HG02885 (cell line): ENCODE measurements at regions not wholly inside any gene's neighbourhood (a gene's known extent, or its start where the extent isn't known, plus 50 kb on each side); places are given as distances from the start of the nearest gene placed in this dataset.
"Not testable (repeated sequence)": the region's sequence is repeated elsewhere in the genome, so short reads cannot be mapped to it uniquely, and the experiment has no call there.

Experiments used
- ATAC-seq: cut with Tn5 transposase; IDR thresholded peaks from one replicate; pipeline ENCODE4 v1.9.1; 2021; ENCODE audit warnings: mild to moderate bottlenecking; ENCODE audit not compliant: unreplicated experiment, poor library complexity

DNA sequence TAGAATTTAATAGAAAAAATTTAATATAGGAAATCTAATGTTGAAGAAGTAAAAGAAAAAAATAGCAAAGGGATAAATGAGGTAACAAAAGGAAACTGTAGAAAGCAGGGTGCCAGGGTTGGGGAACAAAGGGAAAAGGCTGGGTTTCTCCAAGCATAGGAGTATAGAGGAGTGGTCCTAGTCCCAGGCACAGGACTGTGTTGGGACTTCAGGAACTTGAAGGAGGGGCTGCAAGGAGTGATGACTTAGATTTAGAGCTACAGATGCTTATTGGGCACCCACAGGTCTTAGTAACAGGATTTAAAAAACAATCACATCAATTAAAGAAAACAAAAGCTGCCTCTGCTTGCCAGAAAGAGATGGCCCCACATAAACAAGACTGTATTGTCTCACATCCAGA lies 396.5 kb upstream of the TNC start:
- ATAC-seq = no peak

DNA sequence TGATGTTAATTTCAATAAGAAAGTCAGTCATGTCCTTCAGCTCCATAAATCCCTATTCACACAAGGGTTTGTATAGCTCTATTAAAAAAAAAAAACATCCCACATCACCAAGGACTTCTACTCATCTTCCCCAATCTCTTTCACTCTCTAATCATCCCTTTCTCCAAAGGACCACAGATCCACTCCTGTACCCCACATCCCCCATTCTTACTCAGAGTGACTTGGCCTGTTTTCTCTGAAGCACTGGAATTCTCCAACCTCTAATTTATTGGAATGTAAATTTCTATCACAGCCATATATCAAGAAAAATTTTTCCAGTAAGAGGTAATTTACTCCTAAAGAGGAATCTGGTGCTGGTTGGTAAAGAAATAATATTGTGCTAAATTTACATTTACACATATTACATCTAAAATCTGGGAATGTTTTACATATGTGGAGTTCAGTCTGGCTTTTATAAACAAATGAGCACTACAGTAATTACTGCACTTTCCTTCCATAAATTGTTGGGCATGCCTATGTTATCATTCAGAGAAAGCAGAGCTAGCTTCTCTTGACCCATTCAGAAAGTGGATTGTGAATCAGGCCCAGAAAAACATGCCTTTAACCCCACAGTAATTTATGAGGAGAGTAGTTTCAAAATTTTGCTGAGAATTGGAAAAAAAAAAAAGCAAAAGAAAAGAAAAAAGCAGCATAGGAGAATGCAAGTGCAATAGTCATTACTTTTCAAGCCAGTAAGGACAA lies 399.5 kb upstream of the TNC start:
- no peak for ATAC-seq

DNA sequence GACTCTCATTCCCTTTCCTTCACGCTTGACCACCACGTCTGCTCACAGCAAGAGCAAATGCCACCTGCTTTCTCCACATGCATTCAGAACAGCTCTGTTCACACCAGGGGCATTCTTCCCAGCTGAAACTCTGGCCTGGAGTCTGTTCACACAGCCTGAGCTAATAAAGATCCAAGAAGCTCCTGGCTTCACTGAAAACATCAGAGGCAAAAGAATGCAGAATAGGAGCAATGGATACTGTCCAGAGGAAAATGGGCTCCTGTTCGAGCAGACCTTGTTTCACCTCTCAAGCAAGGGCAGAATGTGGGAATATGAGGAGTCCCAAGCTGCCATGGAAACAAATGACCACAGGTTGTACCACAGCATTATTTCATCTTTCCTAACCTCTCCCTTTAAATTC lies 402.7 kb upstream of the TNC start:
- no peak for ATAC-seq

DNA sequence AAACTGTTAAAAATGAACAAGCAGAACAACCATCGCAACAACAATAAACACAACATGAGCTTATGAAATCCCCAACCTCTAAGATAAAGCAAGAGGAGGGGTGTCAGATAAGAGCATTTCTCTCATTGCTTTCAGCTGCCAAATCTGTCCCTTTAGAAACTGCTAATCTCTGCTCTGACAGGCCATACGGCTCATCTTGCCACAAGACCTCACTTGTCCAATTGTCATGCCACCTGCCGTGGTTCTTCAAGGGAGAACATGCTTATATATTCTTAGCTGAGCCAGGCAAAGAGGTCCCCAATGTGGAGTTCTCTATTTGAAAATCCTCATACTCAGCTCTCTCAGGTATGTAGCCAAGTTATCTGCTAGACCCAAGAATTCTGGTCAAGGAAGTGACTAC lies 405.0 kb upstream of the TNC start:
- ATAC-seq = no peak

DNA sequence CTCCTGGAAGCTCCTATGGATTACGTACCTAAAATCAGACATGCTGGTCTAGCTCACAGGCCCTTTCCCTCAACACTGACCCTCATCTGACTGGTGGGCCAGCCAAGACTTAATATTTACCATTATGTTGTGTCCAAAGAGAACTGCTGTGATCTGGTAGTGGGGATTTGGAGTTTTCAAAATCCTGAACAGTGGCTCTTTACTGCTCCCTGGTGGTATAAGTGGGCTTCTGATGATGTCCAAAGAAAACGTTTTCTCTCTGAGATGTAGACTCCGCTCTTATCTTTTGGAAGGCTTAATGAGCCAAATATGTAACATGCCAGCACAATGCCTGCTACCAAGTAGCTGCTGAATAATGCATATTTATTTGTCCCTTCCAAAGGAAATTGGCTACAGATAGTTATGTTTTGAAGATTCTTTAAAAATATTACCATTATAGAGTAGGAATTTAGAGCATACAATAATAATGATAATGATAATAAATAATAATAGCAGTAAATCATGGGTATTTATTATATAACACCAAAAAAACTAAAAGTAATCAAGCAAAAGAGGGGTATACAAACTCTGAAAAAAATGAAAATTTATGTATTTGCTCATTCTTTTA lies 406.6 kb upstream of the TNC start:
- peak; percentile 51 for ATAC-seq

DNA sequence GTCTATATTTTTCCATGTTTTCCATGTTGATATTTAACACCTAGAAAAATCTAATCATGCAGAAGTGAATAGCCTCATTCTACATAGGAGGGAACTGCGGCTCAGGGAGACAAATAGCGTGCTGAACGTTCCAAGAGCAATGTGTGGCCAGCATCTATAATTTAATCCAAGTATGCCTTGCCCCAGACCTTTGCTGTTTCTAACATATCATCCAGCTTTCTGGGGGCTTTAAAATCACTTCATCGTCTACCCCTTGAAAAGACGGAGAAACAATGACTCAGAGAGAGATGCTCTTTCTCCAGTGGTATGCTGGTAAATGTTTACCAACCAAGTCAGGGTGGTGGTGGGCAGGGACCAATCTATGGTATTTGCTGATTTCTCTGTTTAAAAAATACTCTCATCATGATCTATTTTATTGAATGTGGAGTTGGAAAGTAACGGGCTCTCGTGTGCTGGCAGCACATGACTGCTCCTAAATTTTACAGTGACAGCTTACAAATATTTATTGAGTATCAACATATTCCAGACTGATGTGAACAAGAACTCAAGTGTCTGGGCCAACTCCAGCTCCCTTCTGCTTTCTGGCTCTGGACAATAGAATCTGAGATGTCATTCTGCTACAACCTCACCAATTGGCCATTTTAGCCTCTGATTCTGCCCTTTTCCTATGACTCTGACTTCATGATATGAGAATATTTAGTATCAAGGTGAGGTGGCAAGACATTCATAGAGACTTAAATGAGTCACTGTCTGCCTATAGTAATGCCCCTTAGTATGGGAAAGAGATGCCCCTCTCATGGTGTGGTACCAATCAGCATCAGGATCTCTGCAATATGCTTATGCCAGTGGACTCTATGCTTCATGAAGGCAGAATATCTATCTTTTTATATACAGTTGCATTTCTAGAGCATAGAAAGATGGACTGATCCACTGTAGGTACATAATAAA lies 407.4 kb upstream of the TNC start:
- no peak for ATAC-seq

DNA sequence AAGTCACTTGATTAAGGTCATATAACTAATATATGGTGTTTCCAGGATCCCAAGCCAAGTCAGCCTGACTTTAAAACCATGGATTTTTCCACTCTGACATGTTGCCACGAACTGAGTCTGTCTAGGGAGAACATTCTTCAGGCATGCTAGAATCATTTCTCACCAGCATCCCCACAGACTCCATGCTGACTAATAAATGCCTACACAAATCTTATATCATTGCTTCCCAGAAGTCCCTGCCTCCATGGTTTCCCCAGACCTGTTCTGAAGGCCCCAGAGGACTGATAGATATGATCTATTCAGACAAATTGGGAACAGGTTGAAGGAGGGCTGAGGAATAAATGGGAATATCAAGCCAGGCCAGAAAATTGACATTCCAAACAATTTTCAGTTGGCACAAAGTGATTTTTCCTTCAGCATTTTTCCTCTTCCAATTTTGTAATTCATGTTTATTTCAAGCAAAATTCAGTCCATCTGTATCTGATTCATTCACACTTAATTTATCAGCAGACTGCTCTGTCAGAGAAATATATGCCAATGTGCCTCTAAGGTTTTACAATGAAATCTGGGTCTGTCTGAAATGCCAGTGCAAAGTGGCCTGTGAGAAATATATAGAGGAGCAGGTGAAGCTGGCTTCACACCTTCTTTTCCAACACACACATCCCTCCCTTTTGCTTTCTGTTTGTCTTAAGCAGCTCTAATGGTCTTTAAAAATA lies 413.6 kb upstream of the TNC start:
- ATAC-seq = no peak

DNA sequence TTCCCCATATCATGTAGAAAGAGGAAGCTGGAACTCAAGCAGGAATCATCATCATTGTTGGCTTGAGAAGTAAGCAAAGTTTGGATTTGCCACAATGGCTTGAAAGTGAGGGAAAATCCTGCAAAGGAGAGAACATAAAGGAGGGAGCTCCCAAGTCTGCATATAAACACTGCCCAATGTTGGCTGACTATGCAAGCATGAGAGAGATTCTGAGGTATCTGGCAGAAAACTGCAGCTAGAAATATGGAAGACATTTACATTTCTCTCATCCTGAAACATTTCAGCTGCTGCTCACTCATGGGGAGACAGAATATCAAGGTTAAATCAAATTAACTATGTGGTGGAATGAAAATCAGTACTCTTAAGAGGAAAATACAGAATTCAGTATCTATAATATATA lies 415.6 kb upstream of the TNC start:
- ATAC-seq = no peak

DNA sequence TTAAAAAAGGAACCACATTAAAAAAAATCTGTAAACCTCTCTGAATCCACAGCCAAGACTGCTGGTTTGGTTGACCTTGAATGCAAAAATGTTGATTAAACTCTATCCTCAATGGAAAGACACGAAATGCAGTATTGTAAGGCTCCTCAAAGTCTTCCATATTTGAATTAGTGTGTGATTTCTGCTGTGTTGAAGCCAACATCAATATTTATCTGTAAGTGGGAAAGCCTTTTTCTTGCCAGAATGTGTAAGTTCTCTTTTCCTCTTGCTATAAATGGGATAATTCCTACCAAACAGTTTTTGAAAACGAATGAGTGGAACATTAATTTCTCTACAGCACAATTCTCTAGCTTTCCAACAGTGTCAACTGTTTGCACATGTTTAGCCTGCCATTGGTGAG lies 422.1 kb upstream of the TNC start:
- no peak for ATAC-seq

DNA sequence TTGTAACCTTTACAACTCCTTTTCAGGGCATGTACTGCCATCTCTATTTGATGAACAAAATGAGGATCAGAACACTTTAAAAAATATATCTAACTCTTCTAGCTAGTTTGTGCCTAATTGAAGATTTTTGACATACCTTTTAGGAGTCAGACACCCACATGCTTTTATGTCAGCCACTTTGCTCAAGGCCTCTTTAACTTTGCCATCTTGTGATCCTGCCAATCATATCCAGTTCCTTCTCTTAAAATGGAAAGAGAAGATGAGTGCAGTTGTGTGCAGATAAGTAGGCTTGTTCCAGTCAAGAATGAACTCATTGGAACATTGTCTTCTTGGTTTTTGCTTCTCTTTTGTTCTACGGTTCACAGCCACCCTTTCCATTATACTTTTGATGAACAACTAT lies 425.6 kb upstream of the TNC start:
- no peak for ATAC-seq

DNA sequence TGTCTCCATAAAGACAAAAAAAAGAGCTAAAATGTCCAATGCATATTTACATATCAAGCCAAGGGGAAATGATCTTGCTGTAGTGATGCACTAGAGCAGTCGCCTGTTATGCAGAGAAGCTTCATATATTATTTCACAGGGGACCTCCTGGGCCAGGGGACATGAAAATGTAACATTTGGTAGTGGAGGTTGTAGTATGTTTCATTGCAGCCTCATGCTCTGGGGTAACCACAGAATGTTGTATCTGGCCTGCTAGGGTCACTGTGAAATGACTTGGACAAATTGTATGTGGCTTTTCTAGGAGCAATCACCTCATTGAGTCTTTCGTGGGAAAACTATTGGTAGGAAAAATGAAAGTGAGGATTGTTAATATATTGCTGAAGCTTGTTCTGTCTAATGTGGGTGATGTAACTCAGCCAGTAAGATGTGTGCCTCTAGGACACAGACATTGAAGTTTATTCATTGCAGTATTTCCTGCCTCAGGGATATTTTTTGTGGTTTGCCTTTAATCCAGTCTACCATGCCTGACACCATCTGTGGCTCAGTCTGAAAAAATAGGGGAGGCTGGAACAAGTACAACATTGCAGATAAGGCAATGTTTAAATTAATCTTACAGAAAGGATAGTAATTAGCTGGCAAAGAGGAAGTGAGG lies 430.8 kb upstream of the TNC start:
- no peak for ATAC-seq

DNA sequence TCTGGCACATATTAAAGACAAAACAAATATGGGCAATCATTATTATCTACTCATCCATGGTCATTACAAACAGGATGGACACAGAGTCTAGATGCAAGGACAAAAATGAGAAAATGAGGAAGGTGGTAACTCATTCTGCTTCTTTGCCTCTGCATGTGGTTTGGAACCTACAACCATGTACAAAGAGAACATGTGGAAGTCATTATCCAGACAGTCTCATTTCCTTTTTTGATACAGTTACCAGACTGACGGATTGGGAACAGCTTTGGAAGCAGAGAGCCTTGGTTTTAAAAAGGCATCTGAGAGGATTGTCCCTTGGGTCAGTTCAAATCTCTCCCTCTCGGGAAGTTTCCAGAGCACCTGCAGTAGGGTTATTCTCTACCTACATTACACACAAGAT lies 433.4 kb upstream of the TNC start:
- no peak for ATAC-seq

DNA sequence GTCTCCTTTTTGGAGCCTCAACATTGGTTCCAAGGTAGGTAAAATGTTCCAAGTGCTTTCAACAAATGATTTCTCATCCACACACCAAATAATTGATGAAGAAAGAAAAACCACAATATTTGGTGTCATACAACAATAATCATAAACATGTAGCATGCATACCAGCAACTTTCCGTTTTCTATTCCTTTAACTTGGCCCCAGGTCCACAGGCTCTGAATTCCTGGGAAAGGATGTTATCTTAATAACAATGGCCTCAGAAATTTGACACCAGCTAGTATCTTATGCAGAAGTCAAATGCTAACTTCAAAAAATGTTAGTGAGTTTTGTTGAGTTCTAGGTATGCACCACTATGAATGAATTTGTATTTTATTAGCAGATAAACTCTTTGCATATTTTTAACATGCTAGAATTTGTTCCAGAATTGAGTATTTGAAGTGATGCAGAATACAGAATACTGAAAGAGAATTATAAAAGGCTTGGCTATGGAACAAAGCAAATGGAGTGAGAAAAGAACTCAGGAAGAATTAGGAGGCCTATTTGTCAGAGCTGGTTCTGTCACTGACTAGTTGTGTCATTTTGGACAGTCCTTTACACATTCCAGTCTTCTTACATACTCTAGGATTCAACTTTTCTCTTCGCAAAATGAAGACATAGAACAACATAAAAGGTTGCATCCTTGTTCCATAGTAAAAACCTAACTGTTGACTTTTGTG lies 435.3 kb upstream of the TNC start:
- no peak for ATAC-seq

DNA sequence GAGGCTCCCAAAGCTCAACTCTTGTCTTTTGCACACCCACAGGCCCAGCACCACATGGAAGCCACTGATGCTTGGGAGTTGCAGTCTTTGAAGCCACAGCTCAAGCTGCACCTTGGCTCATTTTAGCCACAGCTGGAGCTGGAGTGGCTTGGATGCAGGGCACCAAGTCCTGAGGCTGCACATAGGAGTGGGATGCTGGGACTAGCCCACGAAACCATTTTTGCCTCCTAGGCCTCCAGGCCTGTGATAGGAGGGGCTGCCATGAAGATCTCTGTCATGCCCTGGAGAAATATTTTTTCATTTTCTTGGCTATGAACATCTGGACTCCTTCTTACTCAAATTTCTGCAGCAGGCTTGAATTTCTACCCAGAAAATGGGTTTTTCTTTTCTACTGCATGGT lies 438.5 kb upstream of the TNC start:
- ATAC-seq = no peak

DNA sequence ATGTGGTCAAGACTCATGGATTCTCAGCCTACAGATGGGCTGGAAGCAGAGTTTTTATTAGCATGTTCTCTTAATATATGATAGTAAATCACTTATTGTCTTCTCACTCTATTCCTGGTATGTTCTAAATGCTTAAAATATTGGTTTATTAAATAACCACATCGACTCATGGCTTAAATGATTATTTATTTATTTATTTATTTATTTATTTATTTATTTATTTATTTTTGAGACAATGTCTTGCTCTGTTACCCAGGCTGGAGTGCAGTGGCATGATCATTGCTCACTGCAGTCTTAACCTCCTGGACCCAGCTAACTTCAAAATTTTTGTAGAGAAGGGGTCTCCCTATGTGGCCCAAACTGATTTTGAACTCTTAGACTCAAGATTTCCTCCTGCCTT lies 457.2 kb upstream of the TNC start:
- no peak for ATAC-seq

DNA sequence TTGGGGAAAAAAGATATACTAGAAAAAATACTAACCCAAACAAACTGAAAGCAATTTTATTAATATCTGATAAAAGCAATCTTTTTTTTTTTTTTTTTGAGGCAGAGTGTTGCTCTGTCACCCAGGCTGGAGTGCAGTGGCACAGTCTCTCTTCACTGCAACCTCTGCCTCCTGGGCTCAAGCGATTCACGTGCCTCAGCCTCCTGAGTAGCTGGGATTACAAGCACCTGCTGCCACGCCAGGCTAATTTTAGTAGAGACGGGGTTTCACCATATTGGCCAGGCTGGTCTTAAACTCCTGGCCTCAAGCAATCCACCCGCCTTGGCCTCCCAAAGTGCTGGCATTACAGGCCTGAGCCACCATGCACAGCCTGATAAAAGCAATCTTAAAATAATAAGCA lies 467.5 kb upstream of the TNC start:
- not testable (repeated sequence) for ATAC-seq

DNA sequence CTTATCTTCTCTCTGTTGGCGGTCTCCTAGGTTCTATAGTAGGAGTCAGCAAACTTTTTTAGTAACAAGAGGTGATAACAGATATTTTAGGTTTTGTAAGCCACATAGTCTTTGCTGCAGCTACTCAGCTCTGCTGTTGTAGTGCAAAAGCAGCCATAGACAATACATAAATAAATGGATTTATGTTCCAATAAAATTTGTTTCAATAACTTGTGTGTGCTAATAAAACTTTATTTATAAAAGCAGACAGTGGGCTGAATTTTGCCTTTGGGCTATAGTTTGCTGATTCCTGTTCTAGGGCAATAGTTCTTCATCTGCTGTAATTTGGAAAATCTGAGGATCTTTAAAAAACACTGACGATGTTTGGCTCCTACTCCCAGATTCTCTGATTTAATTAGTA lies 469.4 kb upstream of the TNC start:
- no peak for ATAC-seq

DNA sequence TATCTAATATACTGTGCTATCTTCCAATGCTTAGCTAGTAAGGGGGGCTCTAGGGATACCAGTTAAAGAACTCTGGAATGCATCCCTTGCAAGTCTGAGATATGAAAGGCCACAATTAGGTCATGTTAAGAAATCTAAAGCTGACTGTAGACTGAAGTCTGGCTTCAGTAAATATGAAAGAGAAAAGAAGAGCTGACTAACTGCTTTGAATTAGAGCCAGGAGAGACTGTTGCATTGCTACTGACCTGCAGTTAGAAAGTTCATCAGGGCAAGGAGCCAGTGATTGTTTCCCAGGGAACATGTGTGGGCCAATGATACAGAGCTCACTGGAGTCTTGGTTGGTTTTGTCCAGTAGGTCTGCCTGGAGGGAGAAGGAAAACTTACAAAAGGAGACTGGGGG lies 472.1 kb upstream of the TNC start:
- ATAC-seq = no peak

DNA sequence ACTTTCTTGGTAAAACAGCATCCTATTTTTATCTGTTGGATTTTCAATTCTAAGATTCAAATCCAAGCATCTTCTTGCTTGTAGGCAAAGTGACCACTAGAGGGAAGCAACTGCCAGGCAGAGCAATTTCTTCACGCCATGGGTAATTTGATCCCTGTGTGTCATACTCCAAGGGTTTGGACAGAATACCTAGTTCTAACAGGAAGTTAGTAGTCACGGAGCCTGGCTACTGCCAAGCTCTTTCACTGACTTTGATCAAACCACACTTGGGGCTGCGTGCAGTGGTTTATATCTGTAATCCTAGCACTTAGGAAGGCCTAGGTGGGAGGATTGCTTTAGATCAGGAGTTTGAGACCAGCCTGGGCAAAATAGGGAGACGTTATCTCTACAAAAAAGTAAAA lies 473.6 kb upstream of the TNC start:
- peak; percentile 46 for ATAC-seq
